ENCODE measurements at regions not wholly inside any gene's neighbourhood (a gene's known extent, or its start where the extent isn't known, plus 50 kb on each side); places are given as distances from the start of the nearest gene placed in this dataset.

- H3K9me3 ChIP-seq (ENCODE audit: control insufficient read depth in 2 of 3, insufficient read depth in 1 of 3, low read length in 3 of 3): peaks cover 0 to under 1% (median 0%) of the 10 kb centered on the region in 3 donors
- no peak for FAIRE-seq
- H3K27ac ChIP-seq (ENCODE audit: low read depth in 2 of 2, low read length in 2 of 2): no peak overlapping the region
- no peaks in the 10 kb centered on the region for H3K36me3 ChIP-seq (ENCODE audit: control insufficient read depth in 2 of 3, insufficient read depth in 3 of 3, low read length in 3 of 3)
- TF ChIP-seq CTCF (IDR thresholded peaks at IDR 0.05; ENCODE audit: borderline replicate concordance, extremely low read depth, insufficient read depth): no peak
- H3K4me1 ChIP-seq (ENCODE audit: control insufficient read depth in 2 of 3, insufficient read depth in 2 of 3, low read depth in 1 of 3, low read length in 3 of 3): no peaks in the 10 kb centered on the region
- intact Hi-C loops (cut with DNase I): no loop called here
- no peak for DNase-seq
- H3K27me3 ChIP-seq (ENCODE audit: control insufficient read depth, insufficient read depth, low read length): no peaks in the 10 kb centered on the region
- H3K9ac ChIP-seq (ENCODE audit: low read length in 3 of 3): no peak overlapping the region
- no peak overlapping the region for H3K4me3 ChIP-seq (ENCODE audit: low read length in 3 of 3)
These were observed 132.5 kb upstream of the ADARB2 start for GRCh38 chr10:1869861-1870260.

GRCh38 chr10:1860351-1860750, 123.0 kb upstream of the ADARB2 start:
- intact Hi-C loops (cut with DNase I): no loop called here
- FAIRE-seq: no peak
- H3K9me3 ChIP-seq (ENCODE audit: control insufficient read depth in 2 of 3, insufficient read depth in 1 of 3, low read length in 3 of 3): peaks cover 0 to 6% (median 0%) of the 10 kb centered on the region in 3 donors

GRCh38 chr10:1858547-1858946, 121.2 kb upstream of the ADARB2 start:
- H3K27ac ChIP-seq (ENCODE audit: low read depth in 2 of 2, low read length in 2 of 2): no peak overlapping the region
- H3K4me1 ChIP-seq (ENCODE audit: control insufficient read depth in 2 of 3, insufficient read depth in 2 of 3, low read depth in 1 of 3, low read length in 3 of 3): no peaks in the 10 kb centered on the region
- no peak for TF ChIP-seq CTCF (IDR thresholded peaks at IDR 0.05; ENCODE audit: borderline replicate concordance, extremely low read depth, insufficient read depth)
- H3K9me3 ChIP-seq (ENCODE audit: control insufficient read depth in 2 of 3, insufficient read depth in 1 of 3, low read length in 3 of 3): no peaks in the 10 kb centered on the region
- intact Hi-C loops (cut with DNase I): no loop called here
- no peaks in the 10 kb centered on the region for H3K27me3 ChIP-seq (ENCODE audit: control insufficient read depth, insufficient read depth, low read length)
- DNase-seq (no peak), FAIRE-seq (no peak)
- no peaks in the 10 kb centered on the region for H3K36me3 ChIP-seq (ENCODE audit: control insufficient read depth in 2 of 3, insufficient read depth in 3 of 3, low read length in 3 of 3)
- H3K4me3 ChIP-seq (ENCODE audit: low read length in 3 of 3): no peak overlapping the region
- no peak overlapping the region for H3K9ac ChIP-seq (ENCODE audit: low read length in 3 of 3)

More at GRCh38 chr10:1860351-1860750, 123.0 kb upstream of the ADARB2 start:
- no peak for TF ChIP-seq CTCF (IDR thresholded peaks at IDR 0.05; ENCODE audit: borderline replicate concordance, extremely low read depth, insufficient read depth)
- Histone ChIP-seq H3K27me3 (ENCODE audit: control insufficient read depth, insufficient read depth, low read length) (no peaks in the 10 kb centered on the region), H3K4me1 (ENCODE audit: control insufficient read depth in 2 of 3, insufficient read depth in 2 of 3, low read depth in 1 of 3, low read length in 3 of 3) (no peaks in the 10 kb centered on the region), H3K36me3 (ENCODE audit: control insufficient read depth in 2 of 3, insufficient read depth in 3 of 3, low read length in 3 of 3) (no peaks in the 10 kb centered on the region), H3K4me3 (ENCODE audit: low read length in 3 of 3) (no peak overlapping the region), H3K9ac (ENCODE audit: low read length in 3 of 3) (no peak overlapping the region), H3K27ac (ENCODE audit: low read depth in 2 of 2, low read length in 2 of 2) (no peak overlapping the region)
- DNase-seq: no peak

GRCh38 chr10:1858048-1858447, 120.7 kb upstream of the ADARB2 start:
- H3K36me3 ChIP-seq (ENCODE audit: control insufficient read depth in 2 of 3, insufficient read depth in 3 of 3, low read length in 3 of 3): no peaks in the 10 kb centered on the region
- H3K9ac ChIP-seq (ENCODE audit: low read length in 3 of 3): no peak overlapping the region
- intact Hi-C loops (cut with DNase I): no loop called here
- FAIRE-seq (no peak), DNase-seq (no peak)
- no peak overlapping the region for H3K4me3 ChIP-seq (ENCODE audit: low read length in 3 of 3)
- no peaks in the 10 kb centered on the region for H3K9me3 ChIP-seq (ENCODE audit: control insufficient read depth in 2 of 3, insufficient read depth in 1 of 3, low read length in 3 of 3)
- H3K27ac ChIP-seq (ENCODE audit: low read depth in 2 of 2, low read length in 2 of 2): no peak overlapping the region
- H3K27me3 ChIP-seq (ENCODE audit: control insufficient read depth, insufficient read depth, low read length): no peaks in the 10 kb centered on the region
- no peaks in the 10 kb centered on the region for H3K4me1 ChIP-seq (ENCODE audit: control insufficient read depth in 2 of 3, insufficient read depth in 2 of 3, low read depth in 1 of 3, low read length in 3 of 3)
- TF ChIP-seq CTCF (IDR thresholded peaks at IDR 0.05; ENCODE audit: borderline replicate concordance, extremely low read depth, insufficient read depth): no peak

Measured in kidney (tissue), 13 donors.